ENCODE measurements at regions not wholly inside any gene's neighbourhood (a gene's known extent, or its start where the extent isn't known, plus 50 kb on each side); places are given as distances from the start of the nearest gene placed in this dataset.

DNA sequence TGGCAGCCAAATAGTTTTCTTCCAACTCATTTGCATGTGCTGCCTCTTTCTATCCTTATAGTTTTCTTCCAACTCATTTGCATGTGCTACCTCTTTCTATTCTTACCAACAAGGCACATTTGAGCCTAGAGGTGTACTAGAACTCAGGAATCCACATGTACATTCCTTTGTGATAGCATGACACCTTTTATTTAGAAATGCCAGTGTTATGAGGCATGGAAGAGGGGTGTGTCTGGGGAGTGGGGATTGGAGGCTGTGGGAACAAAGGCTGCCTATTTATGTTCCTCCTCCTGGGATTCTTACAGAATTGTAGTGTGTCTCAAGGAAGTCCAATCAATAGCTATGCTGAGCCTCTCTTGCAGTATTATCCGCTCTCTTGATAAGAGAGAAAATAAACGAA lies 966.7 kb downstream of the PCDH17 start:
- TF ChIP-seq RCOR1 (IDR thresholded peaks at IDR 0.05; ENCODE audit: low read length) (no peak), MEF2A (IDR thresholded peaks at IDR 0.05; ENCODE audit: borderline replicate concordance, low read depth) (no peak)
- TF ChIP-seq, protein P1, sequence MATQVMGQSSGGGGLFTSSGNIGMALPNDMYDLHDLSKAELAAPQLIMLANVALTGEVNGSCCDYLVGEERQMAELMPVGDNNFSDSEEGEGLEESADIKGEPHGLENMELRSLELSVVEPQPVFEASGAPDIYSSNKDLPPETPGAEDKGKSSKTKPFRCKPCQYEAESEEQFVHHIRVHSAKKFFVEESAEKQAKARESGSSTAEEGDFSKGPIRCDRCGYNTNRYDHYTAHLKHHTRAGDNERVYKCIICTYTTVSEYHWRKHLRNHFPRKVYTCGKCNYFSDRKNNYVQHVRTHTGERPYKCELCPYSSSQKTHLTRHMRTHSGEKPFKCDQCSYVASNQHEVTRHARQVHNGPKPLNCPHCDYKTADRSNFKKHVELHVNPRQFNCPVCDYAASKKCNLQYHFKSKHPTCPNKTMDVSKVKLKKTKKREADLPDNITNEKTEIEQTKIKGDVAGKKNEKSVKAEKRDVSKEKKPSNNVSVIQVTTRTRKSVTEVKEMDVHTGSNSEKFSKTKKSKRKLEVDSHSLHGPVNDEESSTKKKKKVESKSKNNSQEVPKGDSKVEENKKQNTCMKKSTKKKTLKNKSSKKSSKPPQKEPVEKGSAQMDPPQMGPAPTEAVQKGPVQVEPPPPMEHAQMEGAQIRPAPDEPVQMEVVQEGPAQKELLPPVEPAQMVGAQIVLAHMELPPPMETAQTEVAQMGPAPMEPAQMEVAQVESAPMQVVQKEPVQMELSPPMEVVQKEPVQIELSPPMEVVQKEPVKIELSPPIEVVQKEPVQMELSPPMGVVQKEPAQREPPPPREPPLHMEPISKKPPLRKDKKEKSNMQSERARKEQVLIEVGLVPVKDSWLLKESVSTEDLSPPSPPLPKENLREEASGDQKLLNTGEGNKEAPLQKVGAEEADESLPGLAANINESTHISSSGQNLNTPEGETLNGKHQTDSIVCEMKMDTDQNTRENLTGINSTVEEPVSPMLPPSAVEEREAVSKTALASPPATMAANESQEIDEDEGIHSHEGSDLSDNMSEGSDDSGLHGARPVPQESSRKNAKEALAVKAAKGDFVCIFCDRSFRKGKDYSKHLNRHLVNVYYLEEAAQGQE (IDR thresholded peaks at IDR 0.05; ENCODE audit: low read depth, low read length), result no peak
- Histone ChIP-seq H3K27me3 (ENCODE audit: insufficient read depth) (no peaks in the 10 kb centered on the region), H3F3A (replicated peaks; ENCODE audit: insufficient read depth) (no peaks in the 10 kb centered on the region), H3K79me2 (ENCODE audit: insufficient read depth) (no peaks in the 10 kb centered on the region), H3K9me2 (no peaks in the 10 kb centered on the region), H4K20me1 (ENCODE audit: insufficient read depth) (no peaks in the 10 kb centered on the region), H3K9ac (no peak overlapping the region), H3K4me1 (ENCODE audit: control insufficient read depth in 1 of 2, insufficient read depth in 2 of 2, low read depth in 1 of 2, low read length in 1 of 2) (no peaks in the 10 kb centered on the region), H3K4me3 (ENCODE audit: low read depth in 2 of 2, low read length in 1 of 2) (no peak overlapping the region), H3K27ac (ENCODE audit: low read depth in 2 of 2, low read length in 1 of 2) (no peak overlapping the region), H2AFZ (ENCODE audit: low read depth) (no peak overlapping the region), H3K36me3 (replicated peaks in 1 of 2; ENCODE audit: control insufficient read depth in 1 of 2, insufficient read depth in 2 of 2, low read length in 1 of 2) (no peaks in the 10 kb centered on the region), H3K4me2 (no peak overlapping the region), H3K9me3 (no peaks in the 10 kb centered on the region)
- POLR2A ChIA-PET, result no interaction called here
- no peak for DNase-seq
- WGBS (ENCODE audit: low lambda C conversion rate), result 37% methylated on average over 2 of the region's 2 CpGs
- CTCF ChIA-PET, result no interaction called here

DNA sequence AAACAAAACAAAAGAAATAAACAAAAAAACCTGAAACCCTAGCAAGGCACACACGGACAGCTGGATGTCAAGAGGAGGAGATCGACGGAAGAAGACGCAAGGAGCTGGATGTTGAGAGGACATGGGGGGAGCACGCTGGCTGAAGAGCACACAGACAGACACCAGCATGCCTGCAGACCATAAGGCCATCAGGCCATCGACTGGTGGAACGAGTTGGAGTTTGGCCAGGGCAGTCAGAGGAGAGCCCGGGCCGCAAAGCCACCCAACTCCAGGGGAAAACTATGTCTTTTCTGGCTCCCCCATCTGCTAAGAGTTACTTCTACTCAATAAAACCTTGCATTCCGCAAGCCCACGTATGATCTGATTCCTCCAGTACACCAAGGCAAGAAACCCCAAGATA lies 979.6 kb downstream of the PCDH17 start:
- no peak overlapping the region for H2AFZ ChIP-seq (ENCODE audit: low read depth)
- WGBS (ENCODE audit: low lambda C conversion rate), result 69% methylated on average over 8 of the region's 11 CpGs
- H3K9ac ChIP-seq, result no peak overlapping the region
- POLR2A ChIA-PET, result no interaction called here
- H3K9me3 ChIP-seq, result no peaks in the 10 kb centered on the region
- CTCF ChIA-PET, result no interaction called here
- no peak for DNase-seq
- no peak overlapping the region for H3K27ac ChIP-seq (ENCODE audit: low read depth in 2 of 2, low read length in 1 of 2)
- H4K20me1 ChIP-seq (ENCODE audit: insufficient read depth), result no peaks in the 10 kb centered on the region
- H3K79me2 ChIP-seq (ENCODE audit: insufficient read depth), result no peaks in the 10 kb centered on the region
- no peaks in the 10 kb centered on the region for H3K27me3 ChIP-seq (ENCODE audit: insufficient read depth)
- no peaks in the 10 kb centered on the region for H3K36me3 ChIP-seq (replicated peaks in 1 of 2; ENCODE audit: control insufficient read depth in 1 of 2, insufficient read depth in 2 of 2, low read length in 1 of 2)
- no peaks in the 10 kb centered on the region for H3F3A ChIP-seq (replicated peaks; ENCODE audit: insufficient read depth)
- no peak overlapping the region for H3K4me2 ChIP-seq
- H3K4me1 ChIP-seq (ENCODE audit: control insufficient read depth in 1 of 2, insufficient read depth in 2 of 2, low read depth in 1 of 2, low read length in 1 of 2), result peaks cover 0 to 2% of the 10 kb centered on the region in 2 experiments; a peak in 1 of 4 replicates
- H3K4me3 ChIP-seq (ENCODE audit: low read depth in 2 of 2, low read length in 1 of 2), result no peak overlapping the region
- no peak for TF ChIP-seq YY1 (IDR thresholded peaks at IDR 0.05; ENCODE audit: low read depth)
- TF ChIP-seq, protein P2, sequence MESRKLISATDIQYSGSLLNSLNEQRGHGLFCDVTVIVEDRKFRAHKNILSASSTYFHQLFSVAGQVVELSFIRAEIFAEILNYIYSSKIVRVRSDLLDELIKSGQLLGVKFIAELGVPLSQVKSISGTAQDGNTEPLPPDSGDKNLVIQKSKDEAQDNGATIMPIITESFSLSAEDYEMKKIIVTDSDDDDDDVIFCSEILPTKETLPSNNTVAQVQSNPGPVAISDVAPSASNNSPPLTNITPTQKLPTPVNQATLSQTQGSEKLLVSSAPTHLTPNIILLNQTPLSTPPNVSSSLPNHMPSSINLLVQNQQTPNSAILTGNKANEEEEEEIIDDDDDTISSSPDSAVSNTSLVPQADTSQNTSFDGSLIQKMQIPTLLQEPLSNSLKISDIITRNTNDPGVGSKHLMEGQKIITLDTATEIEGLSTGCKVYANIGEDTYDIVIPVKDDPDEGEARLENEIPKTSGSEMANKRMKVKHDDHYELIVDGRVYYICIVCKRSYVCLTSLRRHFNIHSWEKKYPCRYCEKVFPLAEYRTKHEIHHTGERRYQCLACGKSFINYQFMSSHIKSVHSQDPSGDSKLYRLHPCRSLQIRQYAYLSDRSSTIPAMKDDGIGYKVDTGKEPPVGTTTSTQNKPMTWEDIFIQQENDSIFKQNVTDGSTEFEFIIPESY (IDR thresholded peaks at IDR 0.05; ENCODE audit: borderline replicate concordance, low read depth), result no peak
- no peak for TF ChIP-seq TAF1 (IDR thresholded peaks at IDR 0.05; ENCODE audit: borderline replicate concordance, low read depth, low read length)
- TF ChIP-seq, protein P3, sequence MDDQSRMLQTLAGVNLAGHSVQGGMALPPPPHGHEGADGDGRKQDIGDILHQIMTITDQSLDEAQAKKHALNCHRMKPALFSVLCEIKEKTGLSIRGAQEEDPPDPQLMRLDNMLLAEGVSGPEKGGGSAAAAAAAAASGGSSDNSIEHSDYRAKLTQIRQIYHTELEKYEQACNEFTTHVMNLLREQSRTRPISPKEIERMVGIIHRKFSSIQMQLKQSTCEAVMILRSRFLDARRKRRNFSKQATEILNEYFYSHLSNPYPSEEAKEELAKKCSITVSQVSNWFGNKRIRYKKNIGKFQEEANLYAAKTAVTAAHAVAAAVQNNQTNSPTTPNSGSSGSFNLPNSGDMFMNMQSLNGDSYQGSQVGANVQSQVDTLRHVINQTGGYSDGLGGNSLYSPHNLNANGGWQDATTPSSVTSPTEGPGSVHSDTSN (IDR thresholded peaks at IDR 0.05), result no peak
- no peak for TF ChIP-seq POLR2AphosphoS5 (IDR thresholded peaks at IDR 0.05; ENCODE audit: low read depth, low read length)
- TF ChIP-seq RXRA (IDR thresholded peaks at IDR 0.05; ENCODE audit: borderline replicate concordance, low read depth), result no peak
- TF ChIP-seq FOSL2 (IDR thresholded peaks at IDR 0.05; ENCODE audit: borderline replicate concordance, low read depth), result no peak
- TF ChIP-seq, protein P1 (IDR thresholded peaks at IDR 0.05; ENCODE audit: low read depth, low read length), result no peak
- TF ChIP-seq MEF2A (IDR thresholded peaks at IDR 0.05; ENCODE audit: borderline replicate concordance, low read depth), result no peak
- TF ChIP-seq, protein P4, sequence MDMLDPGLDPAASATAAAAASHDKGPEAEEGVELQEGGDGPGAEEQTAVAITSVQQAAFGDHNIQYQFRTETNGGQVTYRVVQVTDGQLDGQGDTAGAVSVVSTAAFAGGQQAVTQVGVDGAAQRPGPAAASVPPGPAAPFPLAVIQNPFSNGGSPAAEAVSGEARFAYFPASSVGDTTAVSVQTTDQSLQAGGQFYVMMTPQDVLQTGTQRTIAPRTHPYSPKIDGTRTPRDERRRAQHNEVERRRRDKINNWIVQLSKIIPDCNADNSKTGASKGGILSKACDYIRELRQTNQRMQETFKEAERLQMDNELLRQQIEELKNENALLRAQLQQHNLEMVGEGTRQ (IDR thresholded peaks at IDR 0.05; ENCODE audit: borderline replicate concordance, low read depth, low read length), result no peak
- TF ChIP-seq RAD21 (IDR thresholded peaks at IDR 0.05; ENCODE audit: low read length), result no peak
- no peak for TF ChIP-seq RCOR1 (IDR thresholded peaks at IDR 0.05; ENCODE audit: low read length)
- no peak for TF ChIP-seq TEAD4 (IDR thresholded peaks at IDR 0.05; ENCODE audit: borderline replicate concordance, insufficient read depth)
- no peak for TF ChIP-seq SMC3 (IDR thresholded peaks at IDR 0.05; ENCODE audit: low read depth, low read length)
- no peak for TF ChIP-seq GATA2 (CRISPR knock-in tag; IDR thresholded peaks at IDR 0.05)
- H3K9me2 ChIP-seq, result no peaks in the 10 kb centered on the region
